ENCODE measurements at regions not wholly inside any gene's neighbourhood (a gene's known extent, or its start where the extent isn't known, plus 50 kb on each side); places are given as distances from the start of the nearest gene placed in this dataset.
"Not testable (repeated sequence)": the region's sequence is repeated elsewhere in the genome, so short reads cannot be mapped to it uniquely, and the experiment has no call there.

GRCh38 chr2:221961561-221961960 lies 337.2 kb downstream of the PAX3 start:
- CTCF ChIA-PET = interaction anchor here (0.6 kb wide), 1 partner anchor 451 kb away, joined by 4 read pairs; no protein-coding TSS in a partner anchor
- DNase-seq = no peak

GRCh38 chr2:221958224-221958623 lies 340.6 kb downstream of the PAX3 start:
- no peak overlapping the region for H3K27ac ChIP-seq
- H3K36me3 ChIP-seq (ENCODE audit: low read depth) = no peaks in the 10 kb centered on the region
- H3K9me3 ChIP-seq (ENCODE audit: insufficient read depth, low read depth) = no peaks in the 10 kb centered on the region
- peaks cover 7% of the 10 kb centered on the region; the same call in 1 of the 2 replicates for H3K4me1 ChIP-seq (replicated peaks; ENCODE audit: insufficient read depth)
- DNase-seq = peak in 1 of 2 experiments; percentile 26
- no peak overlapping the region for H3K4me3 ChIP-seq
- BruUV-seq (replicated peaks) = no TSS peak
- intact Hi-C loops (cut with micrococcal nuclease; ENCODE audit: unreplicated experiment) = loop anchor here (1.0 to 5.0 kb wide), 2 partner anchors 166 to 385 kb away; no protein-coding TSS in a partner anchor
- ChIA-PET CTCF (no interaction called here), POLR2A (ENCODE audit: unreplicated experiment) (no interaction called here)
- no peak overlapping the region for H3K4me2 ChIP-seq
- no peaks in the 10 kb centered on the region for H3K27me3 ChIP-seq (ENCODE audit: insufficient read depth, low read depth)
- H4K20me1 ChIP-seq (ENCODE audit: insufficient read depth) = no peaks in the 10 kb centered on the region
- H3F3A ChIP-seq (ENCODE audit: insufficient read depth, low read depth) = no peaks in the 10 kb centered on the region
- TF ChIP-seq CTCF (conservative IDR thresholded peaks at IDR 0.05) (peak; percentile 35; the same call in 1 of the 2 replicates), EZH2 (IDR thresholded peaks at IDR 0.05; ENCODE audit: low read depth) (no peak)
- H2AFZ ChIP-seq = no peak overlapping the region
- H3K79me2 ChIP-seq (ENCODE audit: low read depth) = no peaks in the 10 kb centered on the region
- H3K9me2 ChIP-seq (ENCODE audit: insufficient read depth) = no peaks in the 10 kb centered on the region

More at GRCh38 chr2:221961561-221961960, 337.2 kb downstream of the PAX3 start:
- no peaks in the 10 kb centered on the region for H3K79me2 ChIP-seq (ENCODE audit: low read depth)
- no peak for TF ChIP-seq CTCF (conservative IDR thresholded peaks at IDR 0.05)
- TF ChIP-seq EZH2 (IDR thresholded peaks at IDR 0.05; ENCODE audit: low read depth) = no peak
- no peaks in the 10 kb centered on the region for H3K27me3 ChIP-seq (ENCODE audit: insufficient read depth, low read depth)
- H3K27ac ChIP-seq = no peak overlapping the region
- H3K4me1 ChIP-seq (replicated peaks; ENCODE audit: insufficient read depth) = no peaks in the 10 kb centered on the region
- H2AFZ ChIP-seq = no peak overlapping the region
- no TSS peak for BruUV-seq (replicated peaks)
- POLR2A ChIA-PET (ENCODE audit: unreplicated experiment) = interaction anchor here (0.6 kb wide), 1 partner anchor 43 kb away, joined by 7 read pairs; no protein-coding TSS in a partner anchor
- H3K4me3 ChIP-seq = no peak overlapping the region
- no peak overlapping the region for H3K4me2 ChIP-seq
- no peaks in the 10 kb centered on the region for H3K9me2 ChIP-seq (ENCODE audit: insufficient read depth)
- intact Hi-C loops (cut with micrococcal nuclease; ENCODE audit: unreplicated experiment) = no loop called here
- no peaks in the 10 kb centered on the region for H3F3A ChIP-seq (ENCODE audit: insufficient read depth, low read depth)
- H4K20me1 ChIP-seq (ENCODE audit: insufficient read depth) = no peaks in the 10 kb centered on the region
- H3K36me3 ChIP-seq (ENCODE audit: low read depth) = no peaks in the 10 kb centered on the region
- no peaks in the 10 kb centered on the region for H3K9me3 ChIP-seq (ENCODE audit: insufficient read depth, low read depth)

- Histone ChIP-seq H3F3A (ENCODE audit: insufficient read depth, low read depth) (peaks cover 9% of the 10 kb centered on the region), H3K79me2 (ENCODE audit: low read depth) (no peaks in the 10 kb centered on the region), H4K20me1 (ENCODE audit: insufficient read depth) (no peaks in the 10 kb centered on the region), H3K4me2 (no peak overlapping the region), H3K27me3 (ENCODE audit: insufficient read depth, low read depth) (no peaks in the 10 kb centered on the region), H3K4me3 (no peak overlapping the region), H2AFZ (no peak overlapping the region), H3K27ac (no peak overlapping the region), H3K36me3 (ENCODE audit: low read depth) (no peaks in the 10 kb centered on the region), H3K4me1 (replicated peaks; ENCODE audit: insufficient read depth) (peaks cover 10% of the 10 kb centered on the region), H3K9me3 (ENCODE audit: insufficient read depth, low read depth) (no peaks in the 10 kb centered on the region), H3K9me2 (ENCODE audit: insufficient read depth) (no peaks in the 10 kb centered on the region)
- DNase-seq = no peak
- BruUV-seq (replicated peaks) = no TSS peak
- intact Hi-C loops (cut with micrococcal nuclease; ENCODE audit: unreplicated experiment) = no loop called here
- ChIA-PET POLR2A (ENCODE audit: unreplicated experiment) (interaction anchor here (0.5 kb wide), 1 partner anchor 621 kb away, joined by 6 read pairs; no protein-coding TSS in a partner anchor), CTCF (no interaction called here)
- TF ChIP-seq CTCF (conservative IDR thresholded peaks at IDR 0.05) (no peak), EZH2 (IDR thresholded peaks at IDR 0.05; ENCODE audit: low read depth) (no peak)
Measured at GRCh38 chr2:221948076-221948475, 350.7 kb downstream of the PAX3 start.

- H3K4me2 ChIP-seq; H2AFZ ChIP-seq; H3K79me2 ChIP-seq (ENCODE audit: low read depth); DNase-seq; POLR2A ChIA-PET (ENCODE audit: unreplicated experiment); H3K9me3 ChIP-seq (ENCODE audit: insufficient read depth, low read depth); H4K20me1 ChIP-seq (ENCODE audit: insufficient read depth); H3K4me3 ChIP-seq; H3K27me3 ChIP-seq (ENCODE audit: insufficient read depth, low read depth); H3K27ac ChIP-seq; H3K36me3 ChIP-seq (ENCODE audit: low read depth); BruUV-seq (replicated peaks); H3K9me2 ChIP-seq (ENCODE audit: insufficient read depth): not testable (repeated sequence)
- Histone ChIP-seq H3F3A (ENCODE audit: insufficient read depth, low read depth) (peaks cover 18% of the 10 kb centered on the region), H3K4me1 (replicated peaks; ENCODE audit: insufficient read depth) (peaks cover 22% of the 10 kb centered on the region)
- CTCF ChIA-PET = interaction anchor here (1.2 kb wide), 1 partner anchor 52 kb away, joined by 3 read pairs; no protein-coding TSS in a partner anchor
- intact Hi-C loops (cut with micrococcal nuclease; ENCODE audit: unreplicated experiment) = loop anchor here (5.0 kb wide), 1 partner anchor 92 kb away; no protein-coding TSS in a partner anchor
Measured at GRCh38 chr2:221944452-221944851, 354.3 kb downstream of the PAX3 start.

All from PC-9 (cell line).